Activated CD8-positive, alpha-beta memory T cell treated with anti-CD3 and anti-CD28 coated beads, Interleukin-2, amount 50 U/mL, for 1 hour (primary cell): ENCODE measurements at regions not wholly inside any gene's neighbourhood (a gene's known extent, or its start where the extent isn't known, plus 50 kb on each side); places are given as distances from the start of the nearest gene placed in this dataset.

Experiments
- DNase-seq: peaks from one replicate; pipeline ENCODE4 v3.0.0-alpha.2; 2020; ENCODE audit errors: extremely low read depth

- no peak for DNase-seq
Observed at GRCh38 chr6:2429460-2429859, 184.1 kb upstream of the GMDS start.

DNA sequence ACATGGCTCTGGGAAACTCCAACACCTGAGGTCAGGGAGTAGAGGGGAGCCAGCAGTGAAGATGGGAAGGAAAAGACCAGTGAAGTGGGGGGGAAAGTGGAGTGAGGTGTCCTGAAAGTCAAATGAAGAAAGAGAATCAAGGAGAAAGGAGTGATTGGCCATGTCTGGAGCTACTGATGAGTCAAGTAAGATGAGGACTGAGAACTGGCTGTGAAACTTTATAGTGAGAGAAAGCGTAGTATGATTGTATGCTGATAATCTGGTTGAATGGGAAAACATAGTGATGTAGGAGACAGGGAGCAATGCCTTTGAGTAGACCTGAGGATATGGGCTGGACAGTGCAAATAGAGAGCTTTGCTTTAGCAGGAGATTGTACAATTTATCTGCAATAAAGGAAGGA lies 183.6 kb upstream of the GMDS start:
- DNase-seq = no peak

DNA sequence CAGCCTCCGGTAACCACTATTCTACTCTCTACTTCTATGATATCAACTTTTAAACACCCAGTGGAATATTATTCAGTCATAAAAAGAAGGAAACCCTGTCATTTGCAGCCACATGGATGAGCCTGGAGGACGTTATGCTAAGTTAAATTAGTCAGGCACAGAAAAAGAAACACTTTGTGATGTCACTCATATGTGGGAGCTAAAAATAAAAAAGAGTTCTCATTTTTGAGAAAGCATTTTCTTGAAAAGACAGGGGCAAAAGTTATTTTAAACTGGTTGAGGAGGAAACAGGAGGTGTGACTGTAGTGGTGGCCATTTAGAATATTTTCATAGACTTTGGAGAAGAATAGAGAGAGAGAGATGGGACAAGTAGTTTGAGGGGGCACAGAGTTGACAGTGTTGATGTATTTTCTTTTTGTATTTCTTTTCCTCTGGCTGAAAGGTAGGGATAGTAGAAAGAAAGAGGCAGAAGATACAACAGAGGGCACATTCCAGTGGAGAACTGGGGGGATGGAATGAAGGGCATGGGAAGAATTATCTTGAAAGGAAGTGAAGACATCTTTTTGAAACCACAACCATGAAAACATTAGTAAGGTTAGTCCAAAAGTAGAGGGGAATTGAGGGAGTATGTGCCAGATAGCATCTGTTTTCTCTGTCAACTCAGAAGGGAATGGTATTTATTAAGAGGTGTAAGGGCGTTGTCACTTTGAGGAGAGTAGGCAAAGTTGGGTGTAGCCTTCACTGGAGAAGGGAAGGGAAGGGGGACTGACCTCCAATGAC lies 181.3 kb upstream of the GMDS start:
- no peak for DNase-seq

- no peak for DNase-seq
Observed at GRCh38 chr6:2416128-2416712, 170.8 kb upstream of the GMDS start.

DNA sequence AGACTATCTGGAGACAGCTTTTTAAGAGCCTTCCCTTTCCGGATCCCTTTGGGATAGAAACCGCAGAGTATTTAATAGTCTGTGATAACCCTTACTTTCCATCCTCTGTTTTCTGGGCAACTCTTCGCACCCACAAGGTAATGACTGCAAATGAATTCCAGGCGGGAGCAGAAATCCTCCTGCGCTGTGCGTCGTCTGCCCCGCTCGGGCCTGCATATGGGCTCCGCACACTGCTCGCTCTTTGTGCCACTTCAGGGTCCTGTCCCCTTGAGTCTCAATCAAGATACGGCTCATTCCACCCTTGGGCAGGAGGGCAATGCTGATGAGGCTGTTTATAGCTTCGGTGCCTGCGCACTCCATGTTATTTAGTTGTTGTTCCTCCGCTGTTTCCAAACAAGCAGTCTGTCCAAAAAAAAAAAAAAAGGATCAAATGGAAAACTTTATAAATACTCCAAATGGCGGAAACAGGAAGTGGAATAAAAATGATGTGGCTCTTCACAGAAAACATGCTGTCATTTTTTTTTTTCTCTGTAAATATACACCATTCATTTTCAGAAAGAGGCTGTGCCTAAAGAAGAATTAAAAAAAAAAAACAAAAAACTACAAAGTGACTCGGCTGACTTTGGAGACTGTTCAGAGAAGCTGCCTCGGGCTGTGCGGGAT lies 169.6 kb upstream of the GMDS start:
- DNase-seq = no peak

- no peak for DNase-seq
Observed at GRCh38 chr6:2412731-2413130, 167.3 kb upstream of the GMDS start.

DNA sequence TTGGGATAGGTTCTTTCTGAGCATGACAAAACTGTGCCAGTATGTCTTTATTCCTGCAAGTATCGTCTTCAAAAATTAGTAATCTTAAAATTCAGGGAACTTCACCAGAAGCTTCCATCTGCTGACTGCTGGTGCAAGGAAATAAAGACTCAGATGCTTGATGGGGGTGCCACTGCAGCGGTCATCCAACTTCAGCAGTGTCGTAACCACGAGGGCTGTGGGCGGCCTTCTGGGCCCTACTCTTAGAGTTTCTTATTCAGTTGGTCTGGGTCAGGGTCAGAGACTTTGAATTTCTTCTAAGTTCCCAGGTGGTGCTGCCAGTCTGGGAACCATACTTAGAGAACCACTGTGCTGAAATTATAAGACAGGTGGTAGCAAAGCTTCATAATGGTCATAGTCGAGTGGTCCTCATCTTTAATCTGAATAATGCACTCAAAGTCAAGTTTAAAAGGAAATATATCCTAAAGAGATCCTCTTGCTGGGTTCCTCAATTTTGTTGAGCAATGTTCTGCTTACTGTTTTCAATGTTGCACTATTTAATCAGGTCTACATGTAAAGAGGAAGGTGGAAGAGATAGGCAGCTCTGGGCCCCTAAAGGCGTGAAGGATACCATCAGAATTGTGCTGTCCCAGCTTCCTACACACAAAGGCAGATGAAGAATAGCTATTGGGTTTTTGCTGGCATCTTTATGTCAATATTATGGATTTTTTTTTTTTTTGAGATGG lies 165.4 kb upstream of the GMDS start:
- DNase-seq = no peak

GRCh38 chr6:2407525-2407924 lies 162.1 kb upstream of the GMDS start:
- no peak for DNase-seq

- DNase-seq = no peak
Observed at GRCh38 chr6:2404211-2404929, 159.0 kb upstream of the GMDS start.

- no peak for DNase-seq
Observed at GRCh38 chr6:2403546-2403945, 158.1 kb upstream of the GMDS start.

- DNase-seq = no peak
Observed at GRCh38 chr6:2396846-2397630, 151.6 kb upstream of the GMDS start.

GRCh38 chr6:2396042-2396657 lies 150.7 kb upstream of the GMDS start:
- DNase-seq = no peak

DNA sequence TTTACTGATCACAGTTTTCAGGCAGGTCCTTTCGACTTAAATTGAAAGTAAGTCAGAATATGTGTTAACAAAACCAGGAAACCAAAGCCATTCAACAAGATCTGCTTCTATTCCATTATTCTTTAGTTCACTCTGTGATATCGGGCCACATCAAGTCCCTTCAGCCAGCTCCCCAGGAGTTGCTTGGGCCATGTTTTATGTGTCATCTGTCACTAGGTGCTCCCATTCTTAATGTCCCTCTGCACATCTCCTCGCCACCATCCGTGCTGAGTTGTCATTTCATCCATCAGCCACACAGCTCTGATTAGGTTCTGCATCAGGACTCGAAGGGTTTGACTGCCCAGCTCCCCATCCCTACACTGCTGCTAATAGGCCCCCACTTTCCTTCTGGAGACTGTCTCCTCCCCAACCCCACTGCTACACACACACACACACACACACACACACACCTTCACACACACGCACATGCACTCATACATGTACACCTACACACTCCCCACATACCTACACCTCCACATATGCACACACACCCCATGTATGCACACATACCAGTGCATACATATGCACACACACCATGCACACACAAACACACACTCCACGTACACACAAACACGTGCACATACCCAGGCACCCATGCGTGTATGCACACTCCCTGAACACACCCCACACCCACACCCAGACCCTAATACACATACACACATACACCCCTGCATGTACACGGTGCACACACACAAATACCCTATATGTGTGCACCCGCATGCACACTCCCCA lies 143.3 kb upstream of the GMDS start:
- no peak for DNase-seq

DNA sequence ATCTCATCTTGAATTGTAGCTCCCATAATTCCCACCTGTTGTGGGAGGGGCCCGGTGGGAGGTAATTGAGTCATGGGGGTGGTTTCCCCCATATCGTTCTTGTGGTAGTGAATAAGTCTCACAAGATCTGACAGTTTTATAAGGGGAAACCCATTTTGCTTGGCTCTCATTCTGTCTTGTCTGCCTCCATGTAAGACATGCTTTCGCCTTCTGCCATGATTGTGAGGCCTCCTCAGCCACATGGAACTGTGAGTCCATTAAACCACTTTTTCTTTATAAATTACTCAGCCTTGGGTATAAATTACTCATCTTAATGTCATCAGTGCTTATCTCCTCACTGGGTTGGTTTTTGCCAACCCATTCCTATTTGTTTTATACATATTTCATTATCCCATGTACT lies 142.0 kb upstream of the GMDS start:
- no peak for DNase-seq

GRCh38 chr6:2385471-2385983 lies 140.1 kb upstream of the GMDS start:
- no peak for DNase-seq

- DNase-seq = no peak
Observed at GRCh38 chr6:2384528-2384927, 139.1 kb upstream of the GMDS start.

- DNase-seq = no peak
Observed at GRCh38 chr6:2381872-2382661, 136.7 kb upstream of the GMDS start.

DNA sequence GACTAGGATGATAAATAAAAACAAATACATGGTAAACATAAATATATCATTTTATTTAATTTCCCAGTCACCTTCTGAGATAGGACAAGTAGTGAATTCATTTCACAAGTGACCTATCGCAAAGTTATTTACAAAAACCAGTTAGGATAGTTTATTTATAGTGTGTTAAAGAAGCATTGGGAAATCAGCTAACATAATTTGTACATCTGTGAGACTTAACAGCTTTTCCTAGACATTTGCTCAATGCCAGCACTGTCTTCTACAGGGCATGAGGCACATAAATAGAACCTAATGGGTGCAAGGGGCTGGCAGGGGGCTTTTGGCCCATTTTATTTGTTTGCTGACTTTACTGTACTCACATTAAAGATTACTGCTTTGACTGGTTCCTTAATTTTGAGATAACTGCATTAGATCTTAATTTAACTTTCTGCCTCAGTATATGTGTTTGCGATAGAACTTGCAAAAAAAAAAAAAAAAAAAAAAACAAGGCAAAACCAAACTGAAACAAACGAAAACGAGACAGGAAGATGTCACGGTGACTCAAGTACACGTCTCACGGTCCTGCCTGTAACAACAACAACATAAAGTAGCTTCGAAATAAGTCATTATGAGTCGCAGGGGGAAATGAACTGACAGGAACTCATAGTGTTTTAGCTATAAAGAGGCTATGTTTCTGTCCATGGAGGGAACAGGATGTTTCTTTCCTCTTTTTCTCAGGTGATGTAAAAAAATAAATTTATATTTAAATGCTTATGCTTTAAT lies 133.7 kb upstream of the GMDS start:
- no peak for DNase-seq
